GM12891 (cell line): ENCODE measurements at regions not wholly inside any gene's neighbourhood (a gene's known extent, or its start where the extent isn't known, plus 50 kb on each side); places are given as distances from the start of the nearest gene placed in this dataset.
A peak's percentile ranks its signal among the peaks of the same experiment; 100 is the strongest.
"Not testable (repeated sequence)": the region's sequence is repeated elsewhere in the genome, so short reads cannot be mapped to it uniquely, and the experiment has no call there.

Experiments
- DNase-seq: peaks from one replicate; pipeline ENCODE4 v3.0.0; 2011; ENCODE audit warnings: low spot score; ENCODE audit not compliant: insufficient read length
- FAIRE-seq: peaks from 2 replicates; lab custom pipeline; 2011; peaks lifted over from hg19 to GRCh38; lab: Jason Lieb, UNC
- PAX5 ChIP-seq: IDR thresholded peaks from 2 replicates; pipeline ENCODE4 v1.6.1; 2011; ENCODE audit warnings: low read length, moderate library complexity, mild to moderate bottlenecking; ENCODE audit not compliant: insufficient read depth, severe bottlenecking
- POLR2A ChIP-seq: IDR thresholded peaks from 2 replicates; pipeline ENCODE4 v1.6.1; 2011; ENCODE audit warnings: low read depth, low read length, control low read depth
- POLR2AphosphoS5 ChIP-seq: IDR thresholded peaks from 2 replicates; pipeline ENCODE4 v1.6.1; 2011; ENCODE audit warnings: low read depth, low read length, control low read depth
- POU2F2 ChIP-seq: IDR thresholded peaks from 2 replicates; pipeline ENCODE4 v1.6.1; 2011; ENCODE audit warnings: low read depth, mild to moderate bottlenecking, control low read depth, low read length, moderate library complexity
- SPI1 ChIP-seq: IDR thresholded peaks from 2 replicates; pipeline ENCODE4 v1.6.1; 2011; ENCODE audit warnings: low read depth, low read length, control low read depth
- TAF1 ChIP-seq: IDR thresholded peaks from 2 replicates; pipeline ENCODE4 v1.6.1; 2011; ENCODE audit warnings: low read depth, low read length, control low read depth

DNA sequence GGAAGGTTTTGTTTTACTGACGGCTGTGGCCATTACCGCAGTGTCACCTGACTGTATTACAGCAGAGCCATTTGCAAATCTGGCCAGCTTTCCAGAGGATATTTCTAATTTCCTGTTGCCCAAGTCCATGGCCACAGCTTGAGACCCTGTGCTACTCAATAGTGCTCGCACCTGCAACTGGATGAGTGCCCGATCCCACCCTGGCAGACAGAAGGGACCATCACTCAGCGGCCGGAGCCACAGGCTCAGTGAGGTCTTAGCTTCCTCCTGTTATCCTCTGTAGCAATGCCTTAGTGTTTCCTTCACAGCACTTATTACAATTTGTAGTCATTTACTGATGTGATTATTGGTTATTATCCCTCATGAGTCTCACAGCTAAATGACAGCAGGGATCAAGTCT lies 184.8 kb downstream of the LRRN1 start:
- DNase-seq (no peak), FAIRE-seq (no peak)
- no peak for TF ChIP-seq POLR2A
- TF ChIP-seq POU2F2, result no peak
- TF ChIP-seq SPI1, result no peak
- TF ChIP-seq PAX5, result no peak
- no peak for TF ChIP-seq TAF1
- no peak for TF ChIP-seq POLR2AphosphoS5

DNA sequence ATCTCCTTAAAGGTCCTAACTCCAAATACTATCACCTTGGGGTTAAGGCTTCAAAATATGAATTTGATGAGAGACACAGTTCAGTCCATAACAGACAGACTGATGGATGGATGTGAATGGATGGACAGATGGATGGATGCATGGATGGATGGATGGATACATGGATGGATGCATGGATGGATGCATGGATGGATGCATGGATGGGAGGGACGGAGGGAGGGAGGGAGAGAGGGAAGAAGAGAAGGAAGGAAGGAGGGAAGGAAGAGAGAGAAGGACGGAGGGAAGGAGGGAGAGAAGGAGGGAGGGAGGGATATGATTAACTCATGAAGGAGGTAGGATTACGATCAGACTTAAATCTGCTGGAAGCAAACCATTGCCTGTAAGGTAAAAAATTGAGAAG lies 192.4 kb downstream of the LRRN1 start:
- DNase-seq, result no peak
- TF ChIP-seq PAX5, result no peak
- TF ChIP-seq POLR2AphosphoS5, result no peak
- TF ChIP-seq POLR2A, result no peak
- no peak for TF ChIP-seq SPI1
- TF ChIP-seq POU2F2, result no peak
- TF ChIP-seq TAF1, result no peak
- FAIRE-seq, result no peak

DNA sequence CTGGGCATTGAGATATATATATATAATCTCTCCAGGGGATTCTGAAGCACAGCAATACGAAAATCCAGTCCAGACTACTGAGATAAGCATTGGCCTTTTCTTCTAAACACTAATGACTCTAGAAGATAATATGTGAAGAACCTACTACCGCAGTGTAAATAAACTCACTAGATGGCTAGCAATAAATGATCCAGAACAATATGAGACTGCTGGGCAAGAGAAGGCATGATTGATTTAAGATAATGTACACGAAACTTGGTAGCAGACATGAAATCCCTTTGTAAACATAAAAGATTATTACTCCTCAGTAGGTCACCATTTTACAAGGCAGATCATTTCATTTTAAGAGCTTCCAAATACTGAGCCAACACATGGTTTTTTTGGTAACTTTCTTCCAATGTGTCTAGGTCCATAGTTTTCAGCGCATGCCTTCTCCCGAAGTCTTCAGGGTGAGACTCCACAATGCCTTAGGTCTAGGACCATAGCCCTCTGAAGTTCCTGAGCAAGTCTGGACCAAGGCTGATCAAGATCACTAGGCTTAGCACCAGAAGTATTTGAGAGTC lies 193.2 kb downstream of the LRRN1 start:
- TF ChIP-seq TAF1, result no peak
- no peak for TF ChIP-seq POU2F2
- TF ChIP-seq PAX5, result no peak
- TF ChIP-seq POLR2A, result no peak
- TF ChIP-seq SPI1, result no peak
- TF ChIP-seq POLR2AphosphoS5, result no peak
- no peak for FAIRE-seq
- no peak for DNase-seq

DNA sequence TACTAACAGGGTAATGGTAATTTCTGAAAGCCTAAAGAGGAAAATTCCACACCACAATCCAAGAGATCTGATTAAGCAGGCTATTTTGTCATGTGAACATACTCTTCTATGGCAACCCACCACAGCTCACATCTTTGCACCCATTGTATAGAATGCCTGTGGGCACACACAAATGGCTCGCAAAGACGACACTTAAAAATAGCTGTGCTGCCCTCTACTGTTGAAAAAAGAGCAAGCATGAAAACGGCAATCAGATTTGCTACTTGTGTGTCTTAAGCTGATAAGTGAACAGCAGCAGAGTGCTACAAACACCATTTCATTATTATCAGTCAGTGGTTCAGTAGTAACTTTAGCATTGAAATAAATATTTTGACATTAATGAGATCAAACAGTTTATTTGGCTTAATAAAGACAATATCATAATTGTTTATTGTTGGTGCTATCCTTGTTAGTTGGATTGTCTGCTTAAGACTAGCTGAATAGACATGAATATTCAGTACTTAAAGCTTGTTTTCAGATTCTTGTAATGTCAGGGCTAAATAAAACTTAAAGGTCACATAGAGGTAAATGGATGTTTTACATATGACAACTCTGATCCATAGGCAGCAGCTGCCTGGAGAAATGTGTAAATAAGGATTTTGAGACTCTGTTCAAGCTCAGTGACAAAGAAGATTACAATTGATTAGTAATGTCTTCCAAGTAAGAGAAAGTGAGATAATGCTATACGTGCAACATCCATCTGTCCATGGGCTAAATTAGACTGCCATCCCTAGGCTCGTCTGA lies 199.1 kb downstream of the LRRN1 start:
- FAIRE-seq, result peak; percentile 76

DNA sequence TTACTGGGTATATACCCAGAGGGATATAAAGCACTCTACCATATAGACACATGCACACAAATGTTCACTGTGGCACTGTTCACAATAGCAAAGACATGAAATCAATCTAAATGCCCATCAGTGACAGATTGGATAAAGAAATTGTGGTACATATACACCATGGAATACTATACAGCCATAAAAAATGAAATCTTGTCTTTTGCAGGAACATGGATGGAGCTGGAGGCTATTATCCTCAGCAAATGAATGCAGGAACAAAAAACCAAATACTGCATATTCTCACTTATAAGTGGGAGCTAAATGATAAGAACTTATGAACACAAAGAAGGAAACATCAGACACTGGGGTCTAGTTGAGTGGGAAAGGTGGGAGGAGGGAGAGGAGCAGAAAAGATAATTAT lies 200.1 kb downstream of the LRRN1 start:
- FAIRE-seq, DNase-seq: not testable (repeated sequence)

More for the DNA sequence above, 199.1 kb downstream of the LRRN1 start:
- DNase-seq, result no peak
- TF ChIP-seq SPI1 (no peak), TAF1 (no peak), PAX5 (no peak), POLR2A (no peak), POLR2AphosphoS5 (no peak), POU2F2 (no peak)

DNA sequence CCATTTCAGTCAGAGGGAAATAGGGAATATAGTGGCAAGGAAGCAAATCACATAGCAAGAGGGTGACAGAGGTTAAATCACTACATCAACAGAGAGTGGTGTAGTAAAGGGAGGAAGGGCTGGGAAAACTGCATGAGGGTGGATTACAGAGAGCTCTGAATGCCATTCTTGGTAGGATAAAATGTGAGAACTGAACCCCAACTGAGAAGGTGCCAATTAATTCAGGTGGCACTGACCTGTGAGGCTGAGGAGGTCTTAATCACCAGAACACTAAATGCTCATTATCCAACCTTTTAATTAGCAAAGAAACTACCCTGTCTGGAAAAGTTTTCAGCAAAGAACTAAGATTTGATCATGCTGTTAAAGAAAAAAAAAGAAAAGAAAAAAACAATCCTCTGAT lies 202.7 kb downstream of the LRRN1 start:
- no peak for TF ChIP-seq POLR2AphosphoS5
- no peak for DNase-seq
- no peak for FAIRE-seq

DNA sequence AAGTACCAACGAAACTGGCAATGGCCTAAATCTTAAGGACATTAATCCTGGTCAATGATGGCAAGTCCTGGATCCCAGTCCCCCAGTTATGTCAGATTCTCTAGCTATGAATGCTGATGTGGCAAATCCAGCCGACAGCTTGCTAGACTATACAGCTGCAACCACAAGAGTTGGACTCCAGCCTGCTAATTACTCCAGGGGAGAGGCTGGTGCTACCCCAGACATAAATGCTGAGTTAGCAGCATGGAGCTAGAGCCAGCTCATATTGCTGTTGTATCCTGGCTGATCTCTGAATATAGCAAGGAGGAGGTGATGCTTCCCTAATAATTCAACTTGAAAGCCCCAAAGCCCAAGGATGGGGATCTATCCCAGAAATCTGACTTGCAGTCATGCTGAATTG lies 207.1 kb downstream of the LRRN1 start:
- no peak for DNase-seq
- FAIRE-seq, result no peak
- TF ChIP-seq POU2F2 (no peak), POLR2A (no peak), PAX5 (no peak)

DNA sequence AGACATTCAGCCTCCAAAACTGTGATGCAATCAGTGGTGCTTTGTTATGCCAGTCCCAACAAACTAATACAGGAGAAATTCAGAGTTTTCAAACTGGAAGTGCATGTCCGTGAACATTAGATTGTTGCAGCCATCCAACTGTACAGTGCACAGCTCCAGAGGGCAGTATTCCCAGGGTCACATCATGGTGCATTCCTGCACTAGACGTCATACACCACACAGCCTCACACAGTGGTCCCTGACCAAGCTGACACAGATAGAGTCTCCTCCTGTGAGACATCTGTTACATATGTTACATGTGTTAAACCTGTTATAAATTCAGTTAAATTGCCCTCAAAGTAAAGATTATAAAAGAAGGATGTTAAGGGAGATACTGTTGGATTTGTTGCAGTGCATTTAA lies 209.0 kb downstream of the LRRN1 start:
- TF ChIP-seq POU2F2, result no peak
- TF ChIP-seq PAX5, result no peak
- no peak for TF ChIP-seq POLR2A
- TF ChIP-seq TAF1, result no peak
- TF ChIP-seq POLR2AphosphoS5, result no peak
- TF ChIP-seq SPI1, result no peak
- FAIRE-seq (no peak), DNase-seq (no peak)

DNA sequence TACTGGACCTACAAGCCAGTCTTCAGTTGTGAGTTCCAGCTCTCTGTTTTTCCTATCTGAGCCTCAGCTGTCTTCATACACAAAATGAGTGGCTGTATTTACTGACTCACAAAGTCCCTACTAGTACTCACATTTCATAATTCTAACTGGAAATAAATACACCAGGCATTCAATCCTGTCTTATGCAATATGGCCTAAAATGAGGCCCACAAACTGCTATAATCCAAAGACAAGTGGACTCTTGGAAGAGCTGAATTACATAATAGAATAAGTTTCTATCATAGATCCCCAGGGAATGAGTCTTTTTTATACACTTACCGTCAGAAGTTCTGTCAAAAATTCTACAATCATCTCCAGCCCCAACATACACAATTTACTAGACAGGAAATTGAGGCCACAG lies 211.9 kb downstream of the LRRN1 start:
- TF ChIP-seq SPI1 (no peak), POU2F2 (no peak), POLR2AphosphoS5 (no peak), TAF1 (no peak), PAX5 (no peak), POLR2A (no peak)
- no peak for FAIRE-seq
- DNase-seq, result no peak

DNA sequence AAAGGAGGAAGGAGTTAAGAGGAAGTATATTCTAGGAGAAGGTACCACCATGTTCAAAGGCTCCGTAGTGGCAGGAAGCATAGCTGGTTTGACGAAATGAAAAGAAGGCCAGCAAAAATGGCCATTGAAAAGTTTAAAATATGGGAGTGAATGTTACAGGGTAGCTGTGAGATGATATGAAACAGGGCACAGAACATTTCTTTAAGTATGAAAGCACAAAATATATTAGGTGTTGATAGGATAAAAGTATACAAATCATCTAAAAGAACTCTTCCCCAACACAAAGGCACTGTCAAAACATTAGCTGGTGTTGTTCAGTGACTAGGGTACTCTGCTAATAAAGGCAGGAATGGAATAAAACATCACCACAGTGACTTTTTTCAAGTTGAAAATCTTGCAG lies 216.2 kb downstream of the LRRN1 start:
- TF ChIP-seq POU2F2 (no peak), PAX5 (no peak), SPI1 (no peak), POLR2A (no peak), POLR2AphosphoS5 (no peak), TAF1 (no peak)
- DNase-seq (no peak), FAIRE-seq (no peak)

DNA sequence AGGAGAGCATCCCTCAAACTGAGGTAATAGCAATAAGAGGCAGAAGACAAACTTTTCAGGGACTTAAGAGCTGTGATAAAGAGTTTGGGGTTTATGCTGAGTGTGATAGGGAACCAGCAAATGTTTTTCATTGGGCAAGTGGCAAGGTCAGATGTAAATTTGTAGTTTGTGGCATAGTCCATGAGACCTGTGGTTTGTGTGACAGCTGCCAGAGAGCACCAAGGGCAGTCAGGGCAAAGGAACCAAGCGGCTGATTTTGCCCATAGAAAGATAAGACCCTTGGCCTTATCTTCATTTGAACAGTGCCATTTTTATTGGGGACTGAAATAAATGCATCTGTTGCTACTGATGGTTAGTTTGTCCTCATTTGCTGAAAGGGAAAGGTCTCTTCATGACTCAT lies 220.3 kb downstream of the LRRN1 start:
- no peak for TF ChIP-seq POU2F2
- TF ChIP-seq POLR2A, result no peak
- no peak for TF ChIP-seq PAX5
- TF ChIP-seq TAF1, result no peak
- no peak for TF ChIP-seq SPI1
- no peak for TF ChIP-seq POLR2AphosphoS5
- FAIRE-seq, result no peak
- no peak for DNase-seq
